Epithelial cell of prostate (primary cell): ENCODE measurements at regions not wholly inside any gene's neighbourhood (a gene's known extent, or its start where the extent isn't known, plus 50 kb on each side); places are given as distances from the start of the nearest gene placed in this dataset.
"Not testable (repeated sequence)": the region's sequence is repeated elsewhere in the genome, so short reads cannot be mapped to it uniquely, and the experiment has no call there.

Source experiments
- DNase-seq: peaks from one replicate; pipeline ENCODE4 v3.0.0-alpha.2; 2011; ENCODE audit warnings: low read depth, low spot score
- H3K27ac ChIP-seq: fragments of 450-650 bp; 2 replicates; pipeline ENCODE4 v1.5.1; 2017; ENCODE audit warnings: mild to moderate bottlenecking

GRCh38 chr11:45414088-45414487 is 127.9 kb upstream of the SYT13 start:
- DNase-seq, result no peak
- H3K27ac ChIP-seq, result no peak overlapping the region

GRCh38 chr11:45413156-45413858 is 127.2 kb upstream of the SYT13 start:
- no peak for DNase-seq
- no peak overlapping the region for H3K27ac ChIP-seq

GRCh38 chr11:45412521-45412920 is 126.4 kb upstream of the SYT13 start:
- DNase-seq, result no peak
- no peak overlapping the region for H3K27ac ChIP-seq

GRCh38 chr11:45412051-45412471 is 125.9 kb upstream of the SYT13 start:
- no peak for DNase-seq
- no peak overlapping the region for H3K27ac ChIP-seq

GRCh38 chr11:45411228-45411946 is 125.2 kb upstream of the SYT13 start:
- DNase-seq, result no peak
- no peak overlapping the region for H3K27ac ChIP-seq

- H3K27ac ChIP-seq, result no peak overlapping the region
- no peak for DNase-seq
These were observed 124.5 kb upstream of the SYT13 start for GRCh38 chr11:45410391-45411227.

GRCh38 chr11:45409587-45409986 is 123.4 kb upstream of the SYT13 start:
- no peak overlapping the region for H3K27ac ChIP-seq
- DNase-seq, result no peak

- DNase-seq, result no peak
- no peak overlapping the region for H3K27ac ChIP-seq
These were observed 121.1 kb upstream of the SYT13 start for GRCh38 chr11:45407226-45407625.

GRCh38 chr11:45405916-45406670 is 120.0 kb upstream of the SYT13 start:
- no peak overlapping the region for H3K27ac ChIP-seq
- DNase-seq, result no peak

- not testable (repeated sequence) for DNase-seq
These were observed 117.4 kb upstream of the SYT13 start for GRCh38 chr11:45403521-45403920.

GRCh38 chr11:45402049-45402630 is 116.0 kb upstream of the SYT13 start:
- no peak overlapping the region for H3K27ac ChIP-seq
- no peak for DNase-seq

More at GRCh38 chr11:45403521-45403920, 117.4 kb upstream of the SYT13 start:
- not testable (repeated sequence) for H3K27ac ChIP-seq

GRCh38 chr11:45400591-45400990 is 114.5 kb upstream of the SYT13 start:
- no peak for DNase-seq
- no peak overlapping the region for H3K27ac ChIP-seq

- DNase-seq, result no peak
- H3K27ac ChIP-seq, result no peak overlapping the region
These were observed 113.0 kb upstream of the SYT13 start for GRCh38 chr11:45399166-45399565.

GRCh38 chr11:45398325-45398724 is 112.2 kb upstream of the SYT13 start:
- DNase-seq, result no peak

GRCh38 chr11:45396394-45396793 is 110.3 kb upstream of the SYT13 start:
- no peak for DNase-seq
- H3K27ac ChIP-seq, result no peak overlapping the region

More at GRCh38 chr11:45398325-45398724, 112.2 kb upstream of the SYT13 start:
- no peak overlapping the region for H3K27ac ChIP-seq

- no peak overlapping the region for H3K27ac ChIP-seq
- no peak for DNase-seq
These were observed 109.8 kb upstream of the SYT13 start for GRCh38 chr11:45395947-45396346.

- no peak for DNase-seq
- H3K27ac ChIP-seq, result no peak overlapping the region
These were observed 109.3 kb upstream of the SYT13 start for GRCh38 chr11:45395421-45395820.

GRCh38 chr11:45394294-45395085 is 108.3 kb upstream of the SYT13 start:
- H3K27ac ChIP-seq, result no peak overlapping the region

GRCh38 chr11:45393826-45394225 is 107.7 kb upstream of the SYT13 start:
- no peak for DNase-seq
- H3K27ac ChIP-seq, result no peak overlapping the region

More at GRCh38 chr11:45394294-45395085, 108.3 kb upstream of the SYT13 start:
- no peak for DNase-seq
